ENCODE measurements at regions not wholly inside any gene's neighbourhood (a gene's known extent, or its start where the extent isn't known, plus 50 kb on each side); places are given as distances from the start of the nearest gene placed in this dataset.

DNA sequence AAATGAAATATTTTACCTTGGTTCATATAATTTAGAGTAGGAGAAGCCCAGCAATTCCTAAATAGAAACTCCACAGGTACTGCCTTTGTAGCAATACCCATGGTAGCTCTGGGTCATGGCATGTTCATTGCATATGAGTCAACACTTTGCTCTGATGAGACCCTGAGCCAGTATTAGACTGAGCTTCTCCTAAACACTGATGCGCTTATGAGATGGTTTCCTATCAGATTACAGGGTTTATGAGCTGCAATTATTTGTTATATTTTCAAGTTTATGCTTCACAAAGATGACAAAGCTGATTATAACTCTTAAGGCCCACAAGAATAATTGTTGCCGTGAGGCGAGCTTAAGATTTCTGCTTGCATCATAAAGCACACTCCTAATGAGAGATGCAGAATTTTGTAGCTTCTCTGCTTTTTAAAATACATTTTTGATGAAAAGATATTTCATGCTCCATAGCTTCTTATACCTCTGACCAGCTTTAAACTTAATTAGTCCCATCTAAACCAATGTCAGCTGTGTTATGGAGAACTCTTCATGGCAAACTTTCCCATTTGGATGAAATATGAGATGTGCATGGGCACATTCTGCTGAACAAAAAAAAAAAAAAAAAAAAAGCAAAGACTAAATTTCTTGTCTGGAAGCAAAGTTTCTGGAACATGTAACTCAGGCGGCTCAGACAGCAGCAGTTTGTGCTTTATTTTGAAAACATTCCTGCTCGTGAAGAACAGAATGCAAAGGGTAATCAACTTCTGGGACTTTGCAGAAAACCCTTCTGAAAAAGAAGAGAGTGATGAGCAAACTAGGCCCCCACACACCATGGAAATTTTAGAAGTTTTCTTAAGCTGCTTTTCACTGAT is 162.6 kb downstream of the KCNE4 start:
- ChIA-PET CTCF (no interaction called here), POLR2A (ENCODE audit: unreplicated experiment) (no interaction called here)
- no peak overlapping the region for H4K8ac ChIP-seq (ENCODE audit: low read depth in 2 of 2, low read length in 2 of 2)
- intact Hi-C loops (cut with micrococcal nuclease), result no loop called here
- no peaks in the 10 kb centered on the region for H3K36me3 ChIP-seq (ENCODE audit: control insufficient read depth, insufficient read depth, low read length)
- no peak overlapping the region for H3K4me3 ChIP-seq (ENCODE audit: insufficient read depth, low read depth, low read length)
- H3K56ac ChIP-seq (ENCODE audit: extremely low read depth, insufficient read depth, low read length), result no peak overlapping the region
- DNase-seq, result no peak
- H3K4me1 ChIP-seq (ENCODE audit: control insufficient read depth, insufficient read depth, low read length), result no peaks in the 10 kb centered on the region
- no peaks in the 10 kb centered on the region for H3K79me1 ChIP-seq (ENCODE audit: low read depth in 1 of 2, low read length in 2 of 2)
- H3K23ac ChIP-seq (ENCODE audit: low read depth, low read length), result no peak overlapping the region
- H3K27ac ChIP-seq (ENCODE audit: insufficient read depth, low read length), result no peak overlapping the region
- no peak overlapping the region for H3K4me2 ChIP-seq (ENCODE audit: low read depth, low read length)
- H3K27me3 ChIP-seq (ENCODE audit: control insufficient read depth, insufficient read depth, low read length), result peaks cover 5% of the 10 kb centered on the region; the same call in 1 of the 2 replicates
- H2BK20ac ChIP-seq (ENCODE audit: low read depth, low read length), result no peak overlapping the region
- ATAC-seq (ENCODE audit: low read depth), result no peak
- no peak for TF ChIP-seq BHLHE40 (IDR thresholded peaks at IDR 0.05; ENCODE audit: low read depth, low read length)
- no peak for TF ChIP-seq RAD21 (IDR thresholded peaks at IDR 0.05; ENCODE audit: low read length)
- no peak for TF ChIP-seq SMC3 (IDR thresholded peaks at IDR 0.05; ENCODE audit: low read depth, low read length)
- no peak for TF ChIP-seq FOS (IDR thresholded peaks at IDR 0.05; ENCODE audit: low read depth, low read length)
- TF ChIP-seq POLR2A (IDR thresholded peaks at IDR 0.05; ENCODE audit: low read depth, low read length), result no peak
- no peak for TF ChIP-seq MXI1 (IDR thresholded peaks at IDR 0.05; ENCODE audit: borderline replicate concordance, low read depth, low read length)
- TF ChIP-seq, protein P1, sequence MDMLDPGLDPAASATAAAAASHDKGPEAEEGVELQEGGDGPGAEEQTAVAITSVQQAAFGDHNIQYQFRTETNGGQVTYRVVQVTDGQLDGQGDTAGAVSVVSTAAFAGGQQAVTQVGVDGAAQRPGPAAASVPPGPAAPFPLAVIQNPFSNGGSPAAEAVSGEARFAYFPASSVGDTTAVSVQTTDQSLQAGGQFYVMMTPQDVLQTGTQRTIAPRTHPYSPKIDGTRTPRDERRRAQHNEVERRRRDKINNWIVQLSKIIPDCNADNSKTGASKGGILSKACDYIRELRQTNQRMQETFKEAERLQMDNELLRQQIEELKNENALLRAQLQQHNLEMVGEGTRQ (IDR thresholded peaks at IDR 0.05; ENCODE audit: low read depth, low read length), result no peak
- no peak for TF ChIP-seq MAFK (IDR thresholded peaks at IDR 0.05; ENCODE audit: low read depth, low read length)
- no peak for TF ChIP-seq RCOR1 (IDR thresholded peaks at IDR 0.05; ENCODE audit: insufficient replicate concordance, low read length)
- TF ChIP-seq, protein P2, sequence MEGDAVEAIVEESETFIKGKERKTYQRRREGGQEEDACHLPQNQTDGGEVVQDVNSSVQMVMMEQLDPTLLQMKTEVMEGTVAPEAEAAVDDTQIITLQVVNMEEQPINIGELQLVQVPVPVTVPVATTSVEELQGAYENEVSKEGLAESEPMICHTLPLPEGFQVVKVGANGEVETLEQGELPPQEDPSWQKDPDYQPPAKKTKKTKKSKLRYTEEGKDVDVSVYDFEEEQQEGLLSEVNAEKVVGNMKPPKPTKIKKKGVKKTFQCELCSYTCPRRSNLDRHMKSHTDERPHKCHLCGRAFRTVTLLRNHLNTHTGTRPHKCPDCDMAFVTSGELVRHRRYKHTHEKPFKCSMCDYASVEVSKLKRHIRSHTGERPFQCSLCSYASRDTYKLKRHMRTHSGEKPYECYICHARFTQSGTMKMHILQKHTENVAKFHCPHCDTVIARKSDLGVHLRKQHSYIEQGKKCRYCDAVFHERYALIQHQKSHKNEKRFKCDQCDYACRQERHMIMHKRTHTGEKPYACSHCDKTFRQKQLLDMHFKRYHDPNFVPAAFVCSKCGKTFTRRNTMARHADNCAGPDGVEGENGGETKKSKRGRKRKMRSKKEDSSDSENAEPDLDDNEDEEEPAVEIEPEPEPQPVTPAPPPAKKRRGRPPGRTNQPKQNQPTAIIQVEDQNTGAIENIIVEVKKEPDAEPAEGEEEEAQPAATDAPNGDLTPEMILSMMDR (conservative IDR thresholded peaks at IDR 0.05; ENCODE audit: low read depth, low read length), result no peak
- TF ChIP-seq CHD1 (IDR thresholded peaks at IDR 0.05; ENCODE audit: low read depth, low read length), result no peak
- H4K5ac ChIP-seq (ENCODE audit: low read depth, low read length), result no peak overlapping the region
- no peak overlapping the region for H2BK5ac ChIP-seq (ENCODE audit: low read depth, low read length, poor library complexity, severe bottlenecking)
- no TSS peak for BruUV-seq (replicated peaks)
- in situ Hi-C loops (cut with MboI; ENCODE audit: low sequenced_read_pairs), result no loop called here
- H4K91ac ChIP-seq (ENCODE audit: insufficient read depth, low read depth, low read length), result no peak overlapping the region
- H3K18ac ChIP-seq (ENCODE audit: low read depth, low read length), result no peak overlapping the region
- no peak overlapping the region for H3K4ac ChIP-seq (ENCODE audit: low read depth, low read length)
- H3K14ac ChIP-seq (replicated peaks; ENCODE audit: low read depth, low read length), result no peak overlapping the region
- H2AK5ac ChIP-seq (ENCODE audit: low read depth, low read length), result no peak overlapping the region
- dilution Hi-C loops (cut with HindIII; ENCODE audit: low sequenced_read_pairs, unreplicated experiment), result no loop called here
- no peak overlapping the region for H2AFZ ChIP-seq (replicated peaks; ENCODE audit: low read length, poor library complexity)
- H3K9me1 ChIP-seq (ENCODE audit: insufficient read depth, low read length), result no peaks in the 10 kb centered on the region
- no peaks in the 10 kb centered on the region for H3K9me3 ChIP-seq (ENCODE audit: control insufficient read depth, insufficient read depth, low read length)
- WGBS, 2 experiments (ENCODE audit: extremely low coverage in 2 of 2, insufficient read length in 1 of 2), result no CpG with 5 or more reads among the region's 5 CpGs
- no peak overlapping the region for H2BK120ac ChIP-seq (ENCODE audit: low read depth, low read length)
- no peak overlapping the region for H2AK9ac ChIP-seq (replicated peaks; ENCODE audit: low read depth, low read length, poor library complexity)
- H2BK15ac ChIP-seq (ENCODE audit: low read depth, low read length), result no peak overlapping the region
- no peaks in the 10 kb centered on the region for H4K20me1 ChIP-seq (ENCODE audit: insufficient read depth, low read length)
- H3K9ac ChIP-seq (ENCODE audit: low read depth, low read length), result no peak overlapping the region

Measured in IMR-90 (cell line).